ENCODE measurements at regions not wholly inside any gene's neighbourhood (a gene's known extent, or its start where the extent isn't known, plus 50 kb on each side); places are given as distances from the start of the nearest gene placed in this dataset.

DNA sequence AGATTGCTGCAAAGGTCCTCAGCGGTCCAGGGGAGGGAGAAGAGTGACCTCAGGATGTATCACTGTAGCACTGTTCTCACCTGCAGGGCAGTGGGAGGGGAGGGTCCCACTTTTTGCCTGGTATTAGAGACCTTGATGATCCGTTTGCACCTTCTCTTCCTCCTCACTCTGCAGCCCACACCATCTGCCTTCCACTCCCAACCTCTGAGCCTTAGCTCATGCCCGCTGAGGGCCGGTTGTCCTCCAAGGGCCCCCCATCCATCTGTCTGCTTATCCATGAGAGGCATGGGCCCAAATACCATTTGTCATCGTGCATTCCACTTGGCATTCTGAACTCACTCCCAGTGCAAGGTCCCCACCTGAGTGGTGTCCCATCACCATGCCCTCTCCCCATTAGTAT is 64.6 kb upstream of the PCBD1 start:
- no peak for TF ChIP-seq POLR2A (IDR thresholded peaks at IDR 0.05; ENCODE audit: low read depth)
- TF ChIP-seq, protein P1, sequence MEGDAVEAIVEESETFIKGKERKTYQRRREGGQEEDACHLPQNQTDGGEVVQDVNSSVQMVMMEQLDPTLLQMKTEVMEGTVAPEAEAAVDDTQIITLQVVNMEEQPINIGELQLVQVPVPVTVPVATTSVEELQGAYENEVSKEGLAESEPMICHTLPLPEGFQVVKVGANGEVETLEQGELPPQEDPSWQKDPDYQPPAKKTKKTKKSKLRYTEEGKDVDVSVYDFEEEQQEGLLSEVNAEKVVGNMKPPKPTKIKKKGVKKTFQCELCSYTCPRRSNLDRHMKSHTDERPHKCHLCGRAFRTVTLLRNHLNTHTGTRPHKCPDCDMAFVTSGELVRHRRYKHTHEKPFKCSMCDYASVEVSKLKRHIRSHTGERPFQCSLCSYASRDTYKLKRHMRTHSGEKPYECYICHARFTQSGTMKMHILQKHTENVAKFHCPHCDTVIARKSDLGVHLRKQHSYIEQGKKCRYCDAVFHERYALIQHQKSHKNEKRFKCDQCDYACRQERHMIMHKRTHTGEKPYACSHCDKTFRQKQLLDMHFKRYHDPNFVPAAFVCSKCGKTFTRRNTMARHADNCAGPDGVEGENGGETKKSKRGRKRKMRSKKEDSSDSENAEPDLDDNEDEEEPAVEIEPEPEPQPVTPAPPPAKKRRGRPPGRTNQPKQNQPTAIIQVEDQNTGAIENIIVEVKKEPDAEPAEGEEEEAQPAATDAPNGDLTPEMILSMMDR (IDR thresholded peaks at IDR 0.05): no peak
